K562 (cell line): ENCODE measurements at regions not wholly inside any gene's neighbourhood (a gene's known extent, or its start where the extent isn't known, plus 50 kb on each side); places are given as distances from the start of the nearest gene placed in this dataset.

Experiments used
- ATAC-seq: fragments of 200-7000 bp; cut with Tn5 transposase; 3 replicates; pipeline ENCODE4 v1.9.1; 2020; ENCODE audit warnings: moderate library complexity
- BruUV-seq: library from RNA; stranded (reverse); fragments of 400-500 nt; replicated peaks from 2 replicates; lab custom pipeline; 2021; lab: Mats Ljungman, UMichigan
- CTCF ChIA-PET: fragments of 300-600 bp; formaldehyde crosslinking; extraction: SDS; loops from one replicate; lab custom pipeline; 2021; ENCODE audit warnings: low intra/inter-chr PET ratio; lab: Yijun Ruan, JAX
- POLR2A ChIA-PET: fragments of 300-600, 350-650 bp; sonication (Branson Sonifier 250); formaldehyde crosslinking; extraction: SDS; loops from one replicate; lab custom pipeline; 2021; ENCODE audit warnings: antibody characterized with exemption, inconsistent platforms; lab: Yijun Ruan, JAX
- DNase-seq, 4 experiments: peaks; one replicate each; pipeline versions ENCODE4 v3.0.0 to v3.0.0-alpha.2; 2011 to 2018; ENCODE audit warnings: low spot score in 3 of 4, mixed read lengths in 3 of 4; ENCODE audit errors: extremely low read depth in 1 of 4
- FAIRE-seq: peaks from 2 replicates; lab custom pipeline; 2011; peaks lifted over from hg19 to GRCh38; lab: Jason Lieb, UNC
- H2AFZ ChIP-seq: 2 replicates; pipeline ENCODE4 v1.6.0; 2011; ENCODE audit warnings: low read depth, low read length, control low read depth, inconsistent platforms
- H3K27ac ChIP-seq: fragments of 200-600 bp; 3 replicates; pipeline ENCODE4 v1.8.0; 2011; ENCODE audit warnings: low read depth, mild to moderate bottlenecking, control low read depth, inconsistent platforms, low read length, moderate library complexity, mixed read lengths; ENCODE audit errors: extremely low read depth
- H3K27me3 ChIP-seq, 2 experiments: fragments of 300-600 bp in 1 of 2; 2 replicates in 1 of 2; 3 replicates in 1 of 2; pipeline versions ENCODE4 v1.6.0 to v1.8.0; 2011; ENCODE audit warnings: inconsistent platforms in 2 of 2, low read length in 2 of 2, mild to moderate bottlenecking in 1 of 2, mixed read lengths in 1 of 2, moderate library complexity in 1 of 2; ENCODE audit not compliant: control insufficient read depth in 2 of 2, insufficient read depth in 2 of 2
- H3K36me3 ChIP-seq: fragments of 300-600 bp; 3 replicates; pipeline ENCODE4 v1.8.0; 2011; ENCODE audit warnings: mild to moderate bottlenecking, low read length, inconsistent platforms; ENCODE audit not compliant: control insufficient read depth, insufficient read depth
- H3K4me1 ChIP-seq, 2 experiments: fragments of 200-600 bp in 1 of 2; replicated peaks in 1 of 2; 2 replicates in 1 of 2; 3 replicates in 1 of 2; pipeline versions ENCODE4 v1.5.1 to v1.8.0; 2011; ENCODE audit warnings: inconsistent platforms in 2 of 2, low read length in 2 of 2, mild to moderate bottlenecking in 1 of 2, mixed read lengths in 1 of 2, moderate library complexity in 1 of 2; ENCODE audit not compliant: control insufficient read depth in 2 of 2, insufficient read depth in 2 of 2
- H3K4me2 ChIP-seq: 2 replicates; pipeline ENCODE4 v1.6.1; 2011; ENCODE audit warnings: low read length, control low read depth, inconsistent platforms, mixed read lengths; ENCODE audit not compliant: insufficient read depth
- H3K4me3 ChIP-seq: fragments of 200-600 bp; sonication (generic), shearing (Covaris generic); 2 replicates; pipeline ENCODE4 v1.5.1; 2016; ENCODE audit warnings: control low read depth, inconsistent platforms
- H3K79me2 ChIP-seq: fragments of 200-600 bp; 3 replicates; pipeline ENCODE4 v1.8.0; 2011; ENCODE audit warnings: low read length, inconsistent platforms; ENCODE audit not compliant: control insufficient read depth, insufficient read depth
- H3K9ac ChIP-seq, 2 experiments: 2 replicates each; pipeline versions ENCODE4 v1.6.0 to v1.6.1; 2011; ENCODE audit warnings: low read depth in 2 of 2, low read length in 2 of 2, control low read depth in 1 of 2, inconsistent platforms in 1 of 2, mild to moderate bottlenecking in 1 of 2, mixed read lengths in 1 of 2; ENCODE audit not compliant: insufficient read depth in 1 of 2
- H3K9me1 ChIP-seq: one replicate; pipeline ENCODE4 v1.6.0; 2011; ENCODE audit warnings: inconsistent platforms, mild to moderate bottlenecking, low read length, moderate library complexity; ENCODE audit not compliant: control insufficient read depth, insufficient read depth
- H3K9me3 ChIP-seq: replicated peaks from 2 replicates; pipeline ENCODE4 v1.5.1; 2011; ENCODE audit warnings: low read depth, low read length, inconsistent platforms; ENCODE audit not compliant: control insufficient read depth, insufficient read depth
- H4K20me1 ChIP-seq: replicated peaks from 2 replicates; pipeline ENCODE4 v1.6.1; 2011; ENCODE audit warnings: low read length, inconsistent platforms, mixed read lengths; ENCODE audit not compliant: control insufficient read depth, insufficient read depth
- BRD4 ChIP-seq: fragments of 200-600 bp; sonication (generic); IDR thresholded peaks from 2 replicates; pipeline ENCODE4 v1.6.1; 2017; ENCODE audit warnings: inconsistent platforms
- CBX3 ChIP-seq, 2 experiments: IDR thresholded peaks; 1 replicate in 1 of 2; 2 replicates in 1 of 2; pipeline ENCODE4 v1.6.1; 2012; ENCODE audit warnings: inconsistent platforms in 2 of 2, low read length in 2 of 2, borderline replicate concordance in 1 of 2, control low read depth in 1 of 2
- MAFK ChIP-seq: IDR thresholded peaks from 2 replicates; pipeline ENCODE4 v1.6.1; 2011; ENCODE audit warnings: low read length, improper control_type of control experiment
- MEIS2 ChIP-seq: fragments of 450-650 bp; IDR thresholded peaks from 2 replicates; pipeline ENCODE4 v1.6.1; 2014; ENCODE audit warnings: mild to moderate bottlenecking; ENCODE audit not compliant: partially characterized antibody
- MTA3 ChIP-seq: fragments of 450-650 bp; formaldehyde crosslinking; IDR thresholded peaks from 2 replicates; pipeline ENCODE4 v1.6.1; 2017; ENCODE audit warnings: mild to moderate bottlenecking, borderline replicate concordance
- NFXL1 ChIP-seq: fragments of 450-650 bp; formaldehyde crosslinking; IDR thresholded peaks from 2 replicates; pipeline ENCODE4 v1.4.0; 2021; ENCODE audit warnings: mild to moderate bottlenecking
- SMAD4 ChIP-seq: fragments of 250-450 bp; sonication (Bioruptor Pico); conservative IDR thresholded peaks from 2 replicates; pipeline ENCODE4 v1.8.0; 2021; ENCODE audit warnings: inconsistent platforms, mild to moderate bottlenecking, moderate library complexity
- SREBF2 ChIP-seq: sonication (generic); formaldehyde crosslinking; IDR thresholded peaks from 2 replicates; pipeline ENCODE4 v1.4.0; 2020; ENCODE audit warnings: mild to moderate bottlenecking, missing genetic modification reagents
- TRIM24 ChIP-seq, 2 experiments: fragments of 450-650 bp; IDR thresholded peaks; 2 replicates each; pipeline ENCODE4 v1.6.1; 2016
- ZBTB7A ChIP-seq: IDR thresholded peaks from 2 replicates; pipeline ENCODE4 v1.6.1; 2011; ENCODE audit warnings: low read depth, mild to moderate bottlenecking, low read length, moderate library complexity, borderline replicate concordance; ENCODE audit not compliant: control insufficient read depth
- ZNF57 ChIP-seq: fragments of 450-650 bp; formaldehyde crosslinking; IDR thresholded peaks from 2 replicates; pipeline ENCODE4 v1.4.0; 2020; ENCODE audit warnings: mild to moderate bottlenecking, moderate library complexity
- WGBS: fragments of 100-300 bp; shearing (Covaris generic); methylation state at CpG from one replicate; pipeline ENCODE4 v1.1.6; 2016; ENCODE audit warnings: low coverage, mixed read lengths; ENCODE audit not compliant: insufficient coverage; ENCODE audit errors: missing lambda C conversion rate; 5-methylcytosine and 5-hydroxymethylcytosine counted together
- in situ Hi-C: fragments of 300-500 bp; cut with MboI; formaldehyde crosslinking; loops from 4 replicates; pipeline ENCODE4 v1.15.0; 2018; ENCODE audit warnings: inconsistent platforms, mixed read lengths
- intact Hi-C: fragments of 100-400 bp; cut with micrococcal nuclease; formaldehyde crosslinking; loops from 2 replicates; pipeline ENCODE4 v1.14.2; 2022
- TF ChIP-seq, protein P1 (sequence below), 2 experiments: fragments of 250-450 bp in 1 of 2; fragments of 450-650 bp in 1 of 2; sonication (Bioruptor Pico) in 1 of 2; IDR thresholded peaks; 2 replicates each; pipeline versions ENCODE4 v1.6.1 to v1.8.0; 2016 to 2021; ENCODE audit warnings: mild to moderate bottlenecking in 2 of 2, moderate library complexity in 2 of 2, missing compliant biosample characterization in 1 of 2, missing genetic modification characterization in 1 of 2
- TF ChIP-seq, protein P2 (sequence below), 3 experiments: IDR thresholded peaks in 2 of 3; conservative IDR thresholded peaks in 1 of 3; 2 replicates each; pipeline ENCODE4 v1.5.1; 2011 to 2012; ENCODE audit warnings: low read length in 3 of 3, mild to moderate bottlenecking in 3 of 3, control low read depth in 2 of 3, improper control_type of control experiment in 1 of 3, inconsistent platforms in 1 of 3, low read depth in 1 of 3, mixed read lengths in 1 of 3, moderate library complexity in 1 of 3; ENCODE audit not compliant: insufficient read depth in 2 of 3
- TF ChIP-seq, protein P3 (sequence below): fragments of 450-650 bp; IDR thresholded peaks from 2 replicates; pipeline ENCODE4 v1.6.1; 2017; ENCODE audit warnings: mild to moderate bottlenecking, moderate library complexity
- TF ChIP-seq, protein P4 (sequence below): sonication (generic); formaldehyde crosslinking; IDR thresholded peaks from 2 replicates; pipeline ENCODE4 v1.8.0; 2022; ENCODE audit warnings: mild to moderate bottlenecking, missing genetic modification reagents
- TF ChIP-seq, protein P5 (sequence below): fragments of 450-650 bp; IDR thresholded peaks from 2 replicates; pipeline ENCODE4 v1.7.0; 2016; ENCODE audit warnings: borderline replicate concordance
- TF ChIP-seq, protein P6 (sequence below): sonication (generic); formaldehyde crosslinking; IDR thresholded peaks from 2 replicates; pipeline ENCODE4 v1.9.0; 2022; ENCODE audit warnings: mild to moderate bottlenecking, missing genetic modification reagents

DNA sequence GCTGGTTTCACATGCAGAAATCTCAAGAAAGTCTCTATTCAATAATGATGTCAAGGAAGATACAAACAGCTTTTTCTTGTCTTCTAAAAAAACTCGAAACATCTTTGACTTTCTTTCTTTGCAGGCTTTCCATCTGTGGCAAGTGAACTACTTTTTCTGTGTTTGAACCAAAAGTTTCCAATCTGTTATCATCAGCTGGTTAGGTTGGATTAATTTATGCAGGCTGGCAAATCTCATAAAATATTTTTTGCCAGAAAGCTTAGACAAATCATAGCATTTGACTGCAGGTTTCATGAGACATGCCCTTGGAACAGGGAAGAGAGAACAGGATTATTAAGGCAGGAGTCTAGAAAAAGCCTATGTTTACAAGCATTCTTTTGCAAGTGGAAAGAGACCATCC lies 86.1 kb upstream of the ARHGAP42 start:
- in situ Hi-C loops: no loop called here
- no peaks in the 10 kb centered on the region for H3K36me3 ChIP-seq
- no peaks in the 10 kb centered on the region for H3K9me1 ChIP-seq
- ChIA-PET POLR2A (no interaction called here), CTCF (no interaction called here)
- no TSS peak for BruUV-seq
- no peak overlapping the region for H3K9ac ChIP-seq
- H3K27ac ChIP-seq: no peak overlapping the region
- ATAC-seq (no peak), DNase-seq (no peak), FAIRE-seq (no peak)
- intact Hi-C loops: no loop called here
- no peak overlapping the region for H3K4me2 ChIP-seq
- H4K20me1 ChIP-seq: no peaks in the 10 kb centered on the region
- H3K4me1 ChIP-seq: no peaks in the 10 kb centered on the region
- no peaks in the 10 kb centered on the region for H3K9me3 ChIP-seq
- H3K27me3 ChIP-seq: no peaks in the 10 kb centered on the region
- no peak overlapping the region for H3K4me3 ChIP-seq
- WGBS: 0% methylated on average over 1 of the region's 1 CpG
- no peaks in the 10 kb centered on the region for H3K79me2 ChIP-seq
- H2AFZ ChIP-seq: no peak overlapping the region
- no peak for TF ChIP-seq ZBTB7A
- no peak for TF ChIP-seq TRIM24 (IDR thresholded peaks at IDR 0.05)
- TF ChIP-seq, protein P1, sequence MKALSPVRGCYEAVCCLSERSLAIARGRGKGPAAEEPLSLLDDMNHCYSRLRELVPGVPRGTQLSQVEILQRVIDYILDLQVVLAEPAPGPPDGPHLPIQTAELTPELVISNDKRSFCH (CRISPR knock-in tag; IDR thresholded peaks at IDR 0.05): no peak
- TF ChIP-seq, protein P1 (tag; IDR thresholded peaks at IDR 0.05): no peak
- TF ChIP-seq, protein P2, sequence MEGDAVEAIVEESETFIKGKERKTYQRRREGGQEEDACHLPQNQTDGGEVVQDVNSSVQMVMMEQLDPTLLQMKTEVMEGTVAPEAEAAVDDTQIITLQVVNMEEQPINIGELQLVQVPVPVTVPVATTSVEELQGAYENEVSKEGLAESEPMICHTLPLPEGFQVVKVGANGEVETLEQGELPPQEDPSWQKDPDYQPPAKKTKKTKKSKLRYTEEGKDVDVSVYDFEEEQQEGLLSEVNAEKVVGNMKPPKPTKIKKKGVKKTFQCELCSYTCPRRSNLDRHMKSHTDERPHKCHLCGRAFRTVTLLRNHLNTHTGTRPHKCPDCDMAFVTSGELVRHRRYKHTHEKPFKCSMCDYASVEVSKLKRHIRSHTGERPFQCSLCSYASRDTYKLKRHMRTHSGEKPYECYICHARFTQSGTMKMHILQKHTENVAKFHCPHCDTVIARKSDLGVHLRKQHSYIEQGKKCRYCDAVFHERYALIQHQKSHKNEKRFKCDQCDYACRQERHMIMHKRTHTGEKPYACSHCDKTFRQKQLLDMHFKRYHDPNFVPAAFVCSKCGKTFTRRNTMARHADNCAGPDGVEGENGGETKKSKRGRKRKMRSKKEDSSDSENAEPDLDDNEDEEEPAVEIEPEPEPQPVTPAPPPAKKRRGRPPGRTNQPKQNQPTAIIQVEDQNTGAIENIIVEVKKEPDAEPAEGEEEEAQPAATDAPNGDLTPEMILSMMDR (IDR thresholded peaks at IDR 0.05 in 2 of 3, conservative IDR thresholded peaks at IDR 0.05 in 1 of 3; ENCODE audit: insufficient read depth in 2 of 3, low read depth in 1 of 3, low read length in 3 of 3): no peak
- no peak for TF ChIP-seq MEIS2
- TF ChIP-seq MAFK: no peak
- TF ChIP-seq MTA3: no peak
- TF ChIP-seq, protein P3, sequence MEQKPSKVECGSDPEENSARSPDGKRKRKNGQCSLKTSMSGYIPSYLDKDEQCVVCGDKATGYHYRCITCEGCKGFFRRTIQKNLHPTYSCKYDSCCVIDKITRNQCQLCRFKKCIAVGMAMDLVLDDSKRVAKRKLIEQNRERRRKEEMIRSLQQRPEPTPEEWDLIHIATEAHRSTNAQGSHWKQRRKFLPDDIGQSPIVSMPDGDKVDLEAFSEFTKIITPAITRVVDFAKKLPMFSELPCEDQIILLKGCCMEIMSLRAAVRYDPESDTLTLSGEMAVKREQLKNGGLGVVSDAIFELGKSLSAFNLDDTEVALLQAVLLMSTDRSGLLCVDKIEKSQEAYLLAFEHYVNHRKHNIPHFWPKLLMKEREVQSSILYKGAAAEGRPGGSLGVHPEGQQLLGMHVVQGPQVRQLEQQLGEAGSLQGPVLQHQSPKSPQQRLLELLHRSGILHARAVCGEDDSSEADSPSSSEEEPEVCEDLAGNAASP: no peak
- TF ChIP-seq SMAD4 (CRISPR knock-in tag): no peak
- no peak for TF ChIP-seq SREBF2 (CRISPR knock-in tag)
- TF ChIP-seq ZNF57 (CRISPR knock-in tag): no peak
- TF ChIP-seq, protein P4, sequence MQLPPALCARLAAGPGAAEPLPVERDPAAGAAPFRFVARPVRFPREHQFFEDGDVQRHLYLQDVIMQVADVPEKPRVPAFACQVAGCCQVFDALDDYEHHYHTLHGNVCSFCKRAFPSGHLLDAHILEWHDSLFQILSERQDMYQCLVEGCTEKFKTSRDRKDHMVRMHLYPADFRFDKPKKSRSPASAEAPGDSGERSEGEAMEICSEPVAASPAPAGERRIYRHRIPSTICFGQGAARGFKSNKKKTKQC (CRISPR knock-in tag): no peak
- TF ChIP-seq, protein P5, sequence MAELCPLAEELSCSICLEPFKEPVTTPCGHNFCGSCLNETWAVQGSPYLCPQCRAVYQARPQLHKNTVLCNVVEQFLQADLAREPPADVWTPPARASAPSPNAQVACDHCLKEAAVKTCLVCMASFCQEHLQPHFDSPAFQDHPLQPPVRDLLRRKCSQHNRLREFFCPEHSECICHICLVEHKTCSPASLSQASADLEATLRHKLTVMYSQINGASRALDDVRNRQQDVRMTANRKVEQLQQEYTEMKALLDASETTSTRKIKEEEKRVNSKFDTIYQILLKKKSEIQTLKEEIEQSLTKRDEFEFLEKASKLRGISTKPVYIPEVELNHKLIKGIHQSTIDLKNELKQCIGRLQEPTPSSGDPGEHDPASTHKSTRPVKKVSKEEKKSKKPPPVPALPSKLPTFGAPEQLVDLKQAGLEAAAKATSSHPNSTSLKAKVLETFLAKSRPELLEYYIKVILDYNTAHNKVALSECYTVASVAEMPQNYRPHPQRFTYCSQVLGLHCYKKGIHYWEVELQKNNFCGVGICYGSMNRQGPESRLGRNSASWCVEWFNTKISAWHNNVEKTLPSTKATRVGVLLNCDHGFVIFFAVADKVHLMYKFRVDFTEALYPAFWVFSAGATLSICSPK: no peak
- TF ChIP-seq, protein P6, sequence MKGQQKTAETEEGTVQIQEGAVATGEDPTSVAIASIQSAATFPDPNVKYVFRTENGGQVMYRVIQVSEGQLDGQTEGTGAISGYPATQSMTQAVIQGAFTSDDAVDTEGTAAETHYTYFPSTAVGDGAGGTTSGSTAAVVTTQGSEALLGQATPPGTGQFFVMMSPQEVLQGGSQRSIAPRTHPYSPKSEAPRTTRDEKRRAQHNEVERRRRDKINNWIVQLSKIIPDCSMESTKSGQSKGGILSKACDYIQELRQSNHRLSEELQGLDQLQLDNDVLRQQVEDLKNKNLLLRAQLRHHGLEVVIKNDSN (CRISPR knock-in tag): no peak
- TF ChIP-seq NFXL1 (CRISPR knock-in tag): no peak
- TF ChIP-seq CBX3 (IDR thresholded peaks at IDR 0.05; ENCODE audit: borderline replicate concordance in 1 of 2, low read length in 2 of 2): no peak
- no peak for TF ChIP-seq BRD4
